MV-4-11 (cell line): ENCODE measurements at regions not wholly inside any gene's neighbourhood (a gene's known extent, or its start where the extent isn't known, plus 50 kb on each side); places are given as distances from the start of the nearest gene placed in this dataset.
"Not testable (repeated sequence)": the region's sequence is repeated elsewhere in the genome, so short reads cannot be mapped to it uniquely, and the experiment has no call there.

Experiments used
- DNase-seq: peaks from one replicate; lab custom pipeline; 2025; lab: John Stamatoyannopoulos, UW

- peak; percentile 3 for DNase-seq
These were observed 503.6 kb upstream of the AMELY start for GRCh38 chrY:7415157-7415633.

- DNase-seq, result no peak
These were observed 478.5 kb upstream of the AMELY start for GRCh38 chrY:7390056-7390455.

- DNase-seq, result no peak
These were observed 471.4 kb upstream of the AMELY start for GRCh38 chrY:7382988-7383387.

- DNase-seq, result no peak
These were observed 465.5 kb upstream of the AMELY start for GRCh38 chrY:7377091-7377490.

- not testable (repeated sequence) for DNase-seq
These were observed 462.9 kb upstream of the AMELY start for GRCh38 chrY:7374485-7374884.

GRCh38 chrY:7371953-7372352, 460.4 kb upstream of the AMELY start:
- DNase-seq, result not testable (repeated sequence)

- peak; percentile 71 for DNase-seq
These were observed 459.5 kb upstream of the AMELY start for GRCh38 chrY:7371026-7371425.

GRCh38 chrY:7359520-7359919, 448.0 kb upstream of the AMELY start:
- no peak for DNase-seq

GRCh38 chrY:7358103-7358752, 446.7 kb upstream of the AMELY start:
- no peak for DNase-seq

GRCh38 chrY:7355891-7356290, 444.3 kb upstream of the AMELY start:
- not testable (repeated sequence) for DNase-seq

- peak; percentile 12 for DNase-seq
These were observed 433.1 kb upstream of the AMELY start for GRCh38 chrY:7344661-7345060.

- no peak for DNase-seq
These were observed 431.7 kb upstream of the AMELY start for GRCh38 chrY:7343261-7343660.

- DNase-seq, result not testable (repeated sequence)
These were observed 431.2 kb upstream of the AMELY start for GRCh38 chrY:7342732-7343131.

- DNase-seq, result no peak
These were observed 428.0 kb upstream of the AMELY start for GRCh38 chrY:7339391-7340087.

GRCh38 chrY:7336023-7336873, 424.7 kb upstream of the AMELY start:
- no peak for DNase-seq

- no peak for DNase-seq
These were observed 422.9 kb upstream of the AMELY start for GRCh38 chrY:7334449-7334848.

- no peak for DNase-seq
These were observed 415.0 kb upstream of the AMELY start for GRCh38 chrY:7326296-7327246.

GRCh38 chrY:7325531-7325930, 414.0 kb upstream of the AMELY start:
- DNase-seq, result no peak

- no peak for DNase-seq
These were observed 409.2 kb upstream of the AMELY start for GRCh38 chrY:7320751-7321150.

- not testable (repeated sequence) for DNase-seq
These were observed 408.6 kb upstream of the AMELY start for GRCh38 chrY:7320171-7320570.

- no peak for DNase-seq
These were observed 406.6 kb upstream of the AMELY start for GRCh38 chrY:7318122-7318521.

GRCh38 chrY:7317571-7317970, 406.0 kb upstream of the AMELY start:
- DNase-seq, result peak; percentile 31
